ENCODE measurements at regions not wholly inside any gene's neighbourhood (a gene's known extent, or its start where the extent isn't known, plus 50 kb on each side); places are given as distances from the start of the nearest gene placed in this dataset.
"Not testable (repeated sequence)": the region's sequence is repeated elsewhere in the genome, so short reads cannot be mapped to it uniquely, and the experiment has no call there.

DNA sequence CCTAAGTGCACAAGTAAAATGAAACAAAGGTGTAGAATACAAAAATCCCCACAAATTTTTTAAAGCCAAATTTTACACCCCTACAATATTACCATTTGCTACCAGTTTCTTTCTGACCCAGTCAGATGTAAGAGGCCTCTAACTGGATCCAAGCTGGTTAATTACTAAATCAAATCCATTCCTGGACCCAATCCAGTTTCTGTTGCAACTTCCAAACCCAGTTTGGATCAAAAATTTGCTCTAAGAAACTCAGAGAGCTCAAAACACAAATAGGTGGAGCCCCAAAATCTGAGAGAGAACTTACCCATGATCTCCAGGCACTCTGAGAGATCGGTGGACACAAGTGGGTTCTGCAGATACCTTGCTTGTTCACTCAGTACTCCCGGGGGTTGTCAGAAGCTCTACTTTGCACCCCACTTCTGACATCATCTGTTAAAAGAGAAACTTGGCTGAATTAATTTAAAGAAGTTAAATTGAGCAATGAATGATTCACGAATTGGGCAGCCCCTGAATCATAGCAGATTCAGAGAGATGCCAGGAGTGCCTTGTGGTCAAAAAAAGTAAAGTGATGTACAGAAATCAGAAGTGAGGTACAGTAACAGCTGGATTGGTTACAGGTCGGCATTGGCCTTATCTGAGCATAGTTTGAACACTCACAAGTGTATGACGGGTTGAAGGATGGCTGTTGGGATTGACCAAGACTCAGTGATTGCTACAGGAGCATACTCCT, 448.0 kb downstream of the KCNT2 start:
- no peaks in the 10 kb centered on the region for H3K27me3 Mint-ChIP-seq (ENCODE audit: low read depth)
- CTCF ChIA-PET, result no interaction called here

DNA sequence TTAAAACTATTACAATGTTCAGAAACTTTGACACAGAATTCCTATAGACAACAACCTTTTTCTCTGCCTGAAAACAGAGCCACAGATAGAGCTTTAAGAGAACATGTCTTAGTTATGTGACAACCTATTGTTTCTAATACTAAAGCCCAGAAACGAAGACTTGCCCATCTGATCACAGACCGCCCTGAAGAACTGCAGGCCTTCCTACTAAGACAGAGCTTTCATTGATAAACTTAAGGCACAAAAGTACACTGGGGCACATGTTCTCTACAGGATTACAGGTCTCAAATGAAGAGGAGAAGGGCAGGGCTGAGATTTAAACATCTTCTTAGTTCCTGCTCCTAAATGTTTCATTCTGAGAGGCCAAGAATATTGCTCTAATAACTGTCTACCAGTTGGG, 452.7 kb downstream of the KCNT2 start:
- CTCF ChIA-PET, result interaction anchor here (0.6 kb wide), 1 partner anchor 965 kb away, joined by 4 read pairs; no protein-coding TSS in a partner anchor
- Mint-ChIP-seq H3K9me3 (no peaks in the 10 kb centered on the region), H3K27ac (no peak overlapping the region), H3K36me3 (ENCODE audit: low read depth) (no peaks in the 10 kb centered on the region), H3K4me1 (ENCODE audit: low read depth) (no peaks in the 10 kb centered on the region), H3K27me3 (ENCODE audit: low read depth) (no peaks in the 10 kb centered on the region), H3K4me3 (no peak overlapping the region)
- intact Hi-C loops (cut with micrococcal nuclease), result no loop called here
- DNase-seq, result no peak

More for the DNA sequence above, 448.0 kb downstream of the KCNT2 start:
- Mint-ChIP-seq H3K9me3 (no peaks in the 10 kb centered on the region), H3K4me1 (ENCODE audit: low read depth) (no peaks in the 10 kb centered on the region), H3K36me3 (ENCODE audit: low read depth) (no peaks in the 10 kb centered on the region), H3K27ac (no peak overlapping the region), H3K4me3 (no peak overlapping the region)
- DNase-seq, result no peak
- intact Hi-C loops (cut with micrococcal nuclease), result no loop called here

DNA sequence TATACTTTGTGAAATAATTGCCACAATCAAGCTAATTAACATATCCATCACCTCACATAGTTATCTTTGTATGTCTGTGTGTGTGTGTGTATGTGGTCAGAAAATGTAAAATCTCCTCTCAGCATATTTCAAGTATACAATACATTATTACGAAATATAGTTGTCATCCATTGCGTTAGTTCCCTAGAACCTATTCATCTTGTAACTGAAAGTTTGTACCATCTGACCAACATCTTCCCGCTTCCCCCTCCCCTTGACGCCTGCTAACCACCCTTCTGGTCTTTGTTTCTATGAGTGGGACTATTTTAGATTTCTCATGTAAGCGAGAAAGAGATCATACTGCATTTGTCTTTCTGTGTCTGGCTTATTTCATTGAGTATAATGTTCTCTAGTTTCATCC, 455.3 kb downstream of the KCNT2 start:
- Mint-ChIP-seq H3K36me3 (ENCODE audit: low read depth) (no peaks in the 10 kb centered on the region), H3K27me3 (ENCODE audit: low read depth) (no peaks in the 10 kb centered on the region), H3K9me3 (no peaks in the 10 kb centered on the region), H3K27ac (no peak overlapping the region), H3K4me1 (ENCODE audit: low read depth) (no peaks in the 10 kb centered on the region), H3K4me3 (no peak overlapping the region)
- CTCF ChIA-PET, result no interaction called here
- intact Hi-C loops (cut with micrococcal nuclease), result no loop called here
- no peak for DNase-seq

DNA sequence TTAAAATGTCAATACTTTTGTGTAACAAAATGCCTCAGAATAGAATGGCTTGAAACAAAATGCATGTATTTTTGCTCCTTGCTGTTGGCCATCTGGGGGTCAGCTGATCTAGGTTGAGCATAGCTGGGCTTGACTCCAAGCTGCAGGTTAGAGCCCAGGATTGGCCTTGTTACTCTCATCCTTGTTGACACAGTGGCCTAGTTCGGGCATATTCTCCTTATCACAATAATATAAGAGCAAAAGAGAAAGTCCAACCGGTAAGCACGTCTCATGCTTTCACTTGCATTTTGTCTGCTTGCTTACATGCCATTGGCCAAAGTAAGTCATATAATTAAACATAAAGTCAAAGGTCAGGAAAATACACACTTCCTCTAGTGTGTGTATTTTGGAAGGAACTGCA, 456.2 kb downstream of the KCNT2 start:
- Mint-ChIP-seq H3K27ac (no peak overlapping the region), H3K36me3 (ENCODE audit: low read depth) (no peaks in the 10 kb centered on the region), H3K27me3 (ENCODE audit: low read depth) (no peaks in the 10 kb centered on the region), H3K4me3 (no peak overlapping the region), H3K9me3 (no peaks in the 10 kb centered on the region), H3K4me1 (ENCODE audit: low read depth) (no peaks in the 10 kb centered on the region)
- intact Hi-C loops (cut with micrococcal nuclease), result no loop called here
- CTCF ChIA-PET, result no interaction called here
- no peak for DNase-seq

DNA sequence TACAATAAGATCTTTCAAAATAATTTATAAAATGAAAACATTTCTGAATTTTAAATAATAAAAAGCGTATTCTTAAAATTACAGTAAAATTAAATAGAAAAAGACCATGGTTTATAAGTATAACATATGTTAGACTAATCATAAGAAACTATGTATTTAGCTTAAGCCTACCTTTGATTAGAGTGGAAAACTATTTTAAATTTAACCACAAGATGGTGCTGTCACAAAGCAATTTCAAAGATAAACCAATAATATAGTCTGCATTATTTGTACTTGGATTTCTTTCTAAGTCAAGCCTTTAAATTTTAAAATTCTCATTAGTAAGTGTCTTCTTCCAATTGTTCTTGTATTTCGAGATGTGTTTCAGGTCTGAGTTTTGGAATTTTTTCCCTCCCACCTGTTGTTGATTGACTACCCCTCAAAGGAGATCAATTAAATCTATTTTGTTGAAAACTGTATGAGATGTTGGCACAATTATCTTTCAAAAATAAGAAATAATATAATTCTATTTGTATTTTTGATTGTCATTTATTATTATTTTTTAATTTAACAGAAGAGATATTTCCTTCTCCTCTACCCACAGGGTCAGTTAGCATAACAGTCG, 459.8 kb downstream of the KCNT2 start:
- CTCF ChIA-PET, result interaction anchor here (0.7 to 2.7 kb wide), 8 partner anchors 8 to 554 kb away, joined by 3 to 18 read pairs (median 4); no protein-coding TSS in a partner anchor
- Mint-ChIP-seq H3K4me1 (ENCODE audit: low read depth) (no peaks in the 10 kb centered on the region), H3K27me3 (ENCODE audit: low read depth) (no peaks in the 10 kb centered on the region), H3K9me3 (no peaks in the 10 kb centered on the region), H3K27ac (no peak overlapping the region), H3K4me3 (no peak overlapping the region), H3K36me3 (ENCODE audit: low read depth) (no peaks in the 10 kb centered on the region)
- no peak for DNase-seq
- intact Hi-C loops (cut with micrococcal nuclease), result loop anchor here (1.0 to 2.0 kb wide), 3 partner anchors 160 to 513 kb away; no protein-coding TSS in a partner anchor

DNA sequence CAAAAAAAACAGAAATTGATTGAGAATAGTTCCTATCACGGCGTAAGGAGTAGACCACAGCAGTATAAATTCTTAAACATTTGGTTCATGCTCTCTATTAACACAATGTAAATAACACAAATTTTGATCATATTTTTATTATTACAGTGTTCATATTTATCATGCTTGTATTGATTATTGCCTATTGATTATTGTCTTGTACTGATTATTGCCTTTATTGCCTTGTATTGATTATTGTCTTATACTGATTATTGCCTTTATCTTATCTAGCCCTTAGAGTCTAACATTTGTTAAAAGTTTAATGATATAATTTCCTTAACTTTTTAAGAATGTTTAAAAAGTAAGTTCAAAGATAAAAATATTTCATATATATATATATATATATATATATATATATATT, 460.7 kb downstream of the KCNT2 start:
- H3K4me3 Mint-ChIP-seq, result no peak overlapping the region
- no peak for DNase-seq
- H3K27ac Mint-ChIP-seq, result no peak overlapping the region
- H3K4me1 Mint-ChIP-seq (ENCODE audit: low read depth), result no peaks in the 10 kb centered on the region
- CTCF ChIA-PET, result interaction anchor here (0.9 to 1.5 kb wide), 4 partner anchors 12 to 555 kb away, joined by 3 to 4 read pairs (median 3); no protein-coding TSS in a partner anchor
- no peaks in the 10 kb centered on the region for H3K9me3 Mint-ChIP-seq
- H3K27me3 Mint-ChIP-seq (ENCODE audit: low read depth), result no peaks in the 10 kb centered on the region
- intact Hi-C loops (cut with micrococcal nuclease), result no loop called here
- no peaks in the 10 kb centered on the region for H3K36me3 Mint-ChIP-seq (ENCODE audit: low read depth)

DNA sequence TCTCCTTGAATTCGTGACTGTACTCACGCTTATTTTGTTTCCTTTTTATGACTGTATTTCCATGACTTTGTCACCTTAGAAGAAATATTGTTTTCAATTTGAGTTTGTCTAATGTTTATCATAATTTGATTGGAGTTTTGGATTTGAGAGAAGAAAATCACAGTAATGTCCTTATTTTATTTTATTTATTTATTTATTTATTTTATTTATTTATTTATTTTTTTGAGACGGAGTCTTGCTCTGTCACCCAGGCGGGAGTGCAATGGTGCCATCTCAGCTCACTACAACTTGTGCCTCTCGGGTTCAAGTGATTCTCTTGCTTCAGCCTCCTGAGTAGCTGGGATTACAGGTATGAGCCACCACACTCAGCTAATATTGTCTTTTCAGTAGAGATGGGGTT, 463.1 kb downstream of the KCNT2 start:
- H3K27ac Mint-ChIP-seq; H3K4me1 Mint-ChIP-seq (ENCODE audit: low read depth); H3K27me3 Mint-ChIP-seq (ENCODE audit: low read depth); intact Hi-C loops (cut with micrococcal nuclease); H3K4me3 Mint-ChIP-seq; DNase-seq; H3K9me3 Mint-ChIP-seq; H3K36me3 Mint-ChIP-seq (ENCODE audit: low read depth); CTCF ChIA-PET: not testable (repeated sequence)

DNA sequence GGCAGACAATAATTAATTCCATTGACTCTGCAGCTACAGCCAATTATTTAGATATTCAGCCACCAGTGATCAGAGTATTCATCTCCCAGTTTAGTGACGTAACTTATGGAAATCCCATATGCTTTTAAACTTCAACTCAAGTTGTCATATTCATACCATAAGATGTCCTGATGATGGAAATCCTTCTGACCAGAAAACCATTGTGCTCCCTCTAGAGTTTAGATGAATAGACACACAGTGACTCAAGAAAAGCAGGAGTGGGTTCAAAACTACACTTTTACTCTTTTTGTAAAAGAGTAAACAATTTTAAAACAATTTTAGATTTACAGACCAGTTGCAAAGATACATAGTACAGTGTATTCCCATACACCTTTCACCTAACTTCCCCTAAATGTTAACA, 463.7 kb downstream of the KCNT2 start:
- no peak overlapping the region for H3K27ac Mint-ChIP-seq
- DNase-seq, result no peak
- H3K27me3 Mint-ChIP-seq (ENCODE audit: low read depth), result no peaks in the 10 kb centered on the region
- no peaks in the 10 kb centered on the region for H3K9me3 Mint-ChIP-seq
- no peaks in the 10 kb centered on the region for H3K4me1 Mint-ChIP-seq (ENCODE audit: low read depth)
- intact Hi-C loops (cut with micrococcal nuclease), result no loop called here
- H3K36me3 Mint-ChIP-seq (ENCODE audit: low read depth), result no peaks in the 10 kb centered on the region
- H3K4me3 Mint-ChIP-seq, result no peak overlapping the region
- CTCF ChIA-PET, result no interaction called here

DNA sequence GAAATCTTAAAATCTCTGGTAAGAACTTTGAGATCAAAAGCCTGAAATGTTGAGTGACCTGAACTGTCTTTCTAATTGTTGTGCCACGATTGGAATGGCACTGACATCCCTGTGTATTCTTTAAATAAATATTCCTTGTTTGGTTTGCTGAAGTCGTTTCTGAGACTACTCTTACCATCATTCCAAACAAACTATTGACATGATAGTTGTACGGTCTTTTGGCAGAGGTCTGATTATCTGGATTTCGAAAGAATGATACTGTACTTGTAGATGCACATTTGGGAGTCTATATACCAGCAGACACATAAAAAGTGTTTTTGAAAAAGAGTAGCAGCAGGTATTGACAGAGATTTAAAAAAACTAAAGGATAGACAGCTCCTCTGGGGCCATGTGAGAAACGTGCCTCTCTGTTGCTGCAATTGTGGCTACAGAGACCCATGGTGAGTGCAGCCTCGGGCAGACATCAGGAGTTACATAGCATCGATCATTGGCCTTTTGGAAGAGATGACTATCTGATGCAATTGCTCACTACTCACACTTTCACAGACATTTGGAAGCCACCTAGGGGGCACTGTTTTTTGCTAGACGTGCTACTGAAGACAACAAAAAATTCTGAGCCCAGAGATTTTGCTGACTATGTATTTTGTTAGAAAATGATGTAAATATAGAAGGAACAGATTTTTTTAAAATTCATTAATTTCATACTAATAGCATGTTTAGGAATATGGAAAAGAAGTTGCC, 464.5 kb downstream of the KCNT2 start:
- CTCF ChIA-PET, result no interaction called here
- H3K4me1 Mint-ChIP-seq (ENCODE audit: low read depth), result no peaks in the 10 kb centered on the region
- intact Hi-C loops (cut with micrococcal nuclease), result no loop called here
- no peak overlapping the region for H3K4me3 Mint-ChIP-seq
- no peaks in the 10 kb centered on the region for H3K27me3 Mint-ChIP-seq (ENCODE audit: low read depth)
- H3K27ac Mint-ChIP-seq, result no peak overlapping the region
- no peaks in the 10 kb centered on the region for H3K9me3 Mint-ChIP-seq
- no peak for DNase-seq
- H3K36me3 Mint-ChIP-seq (ENCODE audit: low read depth), result no peaks in the 10 kb centered on the region

DNA sequence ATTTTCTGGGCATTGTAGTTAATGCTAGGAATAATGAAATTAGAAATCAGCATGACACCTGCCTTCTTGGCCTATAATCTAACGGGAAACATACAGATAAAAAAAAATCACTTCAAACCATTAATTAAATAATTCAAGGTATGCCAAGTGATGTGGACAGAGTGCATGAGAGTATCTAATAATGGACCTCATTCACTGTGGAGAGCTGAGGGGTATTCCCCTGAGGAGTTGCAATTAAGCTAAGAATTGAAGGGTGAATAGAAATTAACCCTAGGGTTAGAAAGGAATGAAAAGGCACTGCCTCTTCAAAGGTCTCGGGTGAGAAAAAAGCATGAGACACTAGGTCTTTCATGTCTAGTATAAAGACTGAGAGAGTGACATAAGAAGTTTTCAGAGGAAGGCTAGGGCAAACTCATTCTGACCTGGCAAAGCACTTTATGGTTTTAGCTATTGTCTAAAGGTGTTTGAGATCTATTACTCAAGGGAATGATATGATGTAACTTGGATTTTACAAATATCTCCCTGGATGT, 466.1 kb downstream of the KCNT2 start:
- CTCF ChIA-PET, result no interaction called here
- intact Hi-C loops (cut with micrococcal nuclease), result no loop called here
- DNase-seq, result no peak
- Mint-ChIP-seq H3K9me3 (no peaks in the 10 kb centered on the region), H3K36me3 (ENCODE audit: low read depth) (no peaks in the 10 kb centered on the region), H3K4me1 (ENCODE audit: low read depth) (no peaks in the 10 kb centered on the region), H3K27me3 (ENCODE audit: low read depth) (no peaks in the 10 kb centered on the region), H3K27ac (no peak overlapping the region), H3K4me3 (no peak overlapping the region)

DNA sequence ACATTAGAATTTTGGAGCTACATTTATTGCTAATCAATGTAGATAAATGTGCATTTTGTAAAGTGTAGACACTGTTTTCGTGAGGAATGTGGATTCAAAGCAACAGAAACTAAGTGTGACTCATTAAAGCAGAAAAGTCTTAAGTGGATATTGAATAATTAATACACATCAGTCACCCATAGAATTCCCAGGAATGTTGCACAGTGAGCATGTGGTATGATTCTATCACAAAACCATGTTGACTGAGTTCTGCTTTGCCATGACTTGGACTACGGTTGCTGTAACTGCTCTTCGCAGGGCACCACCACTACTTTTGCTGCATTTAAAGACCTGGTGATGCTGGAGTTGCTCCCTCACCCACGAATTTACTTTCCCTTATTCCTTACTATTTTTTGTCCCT, 471.8 kb downstream of the KCNT2 start:
- intact Hi-C loops (cut with micrococcal nuclease), result no loop called here
- CTCF ChIA-PET, result no interaction called here
- Mint-ChIP-seq H3K4me1 (ENCODE audit: low read depth) (no peaks in the 10 kb centered on the region), H3K27ac (no peak overlapping the region), H3K36me3 (ENCODE audit: low read depth) (no peaks in the 10 kb centered on the region), H3K4me3 (no peak overlapping the region), H3K27me3 (ENCODE audit: low read depth) (no peaks in the 10 kb centered on the region), H3K9me3 (peaks cover 1% of the 10 kb centered on the region)
- no peak for DNase-seq

DNA sequence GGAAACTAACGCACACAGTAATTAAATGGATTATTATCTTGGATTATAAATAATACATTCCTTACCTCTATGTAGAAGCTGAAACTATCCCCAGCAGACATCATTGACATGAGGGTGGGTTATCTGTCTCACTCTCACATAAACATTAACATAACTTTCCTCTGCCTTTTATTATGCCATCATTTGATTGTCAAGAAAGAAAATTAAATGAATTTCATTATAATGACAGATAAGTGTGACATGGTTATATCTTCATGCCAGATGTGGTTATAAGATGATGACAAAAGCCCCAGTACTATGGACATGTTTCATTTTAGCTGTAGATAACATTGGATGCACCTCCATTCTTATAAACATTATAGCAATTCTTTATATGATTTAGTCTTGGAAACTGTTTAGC, 476.5 kb downstream of the KCNT2 start:
- Mint-ChIP-seq H3K27ac (no peak overlapping the region), H3K4me3 (no peak overlapping the region), H3K9me3 (peaks cover 1% of the 10 kb centered on the region), H3K36me3 (ENCODE audit: low read depth) (no peaks in the 10 kb centered on the region), H3K4me1 (ENCODE audit: low read depth) (no peaks in the 10 kb centered on the region), H3K27me3 (ENCODE audit: low read depth) (no peaks in the 10 kb centered on the region)
- no peak for DNase-seq
- intact Hi-C loops (cut with micrococcal nuclease), result no loop called here
- CTCF ChIA-PET, result interaction anchor here (0.6 kb wide), 1 partner anchor 1048 kb away, joined by 3 read pairs; no protein-coding TSS in a partner anchor
